A549 (cell line): ENCODE measurements at regions not wholly inside any gene's neighbourhood (a gene's known extent, or its start where the extent isn't known, plus 50 kb on each side); places are given as distances from the start of the nearest gene placed in this dataset.

Source experiments
- ATAC-seq, 2 experiments: fragments of 200-7000 bp in 1 of 2; fragments of >200 bp in 1 of 2; cut with Nextera tagmentation in 1 of 2; cut with Tn5 transposase in 1 of 2; 3 replicates each; pipeline versions ENCODE4 v1.8.0 to v1.9.1; 2018 to 2020; ENCODE audit warnings: mild to moderate bottlenecking in 1 of 2, moderate library complexity in 1 of 2
- CTCF ChIA-PET: fragments of 300-600 bp; sonication (Branson Sonifier 250); formaldehyde crosslinking; extraction: SDS; loops from one replicate; lab custom pipeline; 2021; ENCODE audit warnings: antibody characterized with exemption, inconsistent platforms; lab: Yijun Ruan, JAX
- POLR2A ChIA-PET: fragments of 350-600 bp; formaldehyde crosslinking; extraction: SDS; loops from one replicate; lab custom pipeline; 2021; ENCODE audit warnings: antibody characterized with exemption, inconsistent platforms; lab: Yijun Ruan, JAX
- DNase-seq, 2 experiments: peaks; one replicate each; pipeline versions ENCODE4 v3.0.0 to v3.0.0-alpha.2; 2011 to 2016; ENCODE audit warnings: low read depth in 1 of 2, low spot score in 1 of 2
- FAIRE-seq: peaks from 2 replicates; lab custom pipeline; 2011; peaks lifted over from hg19 to GRCh38; lab: Jason Lieb, UNC
- H3K27ac ChIP-seq, 2 experiments: fragments of >200 bp; sonication (Bioruptor Twin); formaldehyde crosslinking; 3 replicates each; pipeline ENCODE4 v1.5.1; 2016 to 2017
- H3K4me1 ChIP-seq: fragments of >200 bp; sonication (Bioruptor Twin); formaldehyde crosslinking; 3 replicates; pipeline ENCODE4 v1.6.1; 2016
- H3K4me2 ChIP-seq: fragments of >200 bp; sonication (Bioruptor Twin); formaldehyde crosslinking; 3 replicates; pipeline ENCODE4 v1.6.1; 2016
- H3K4me3 ChIP-seq: fragments of >200 bp; sonication (Bioruptor Twin); formaldehyde crosslinking; 3 replicates; pipeline ENCODE4 v1.5.1; 2016
- H3K9me3 ChIP-seq: fragments of >200 bp; sonication (Bioruptor Twin); formaldehyde crosslinking; 3 replicates; pipeline ENCODE4 v1.6.1; 2016
- BCL3 ChIP-seq: fragments of >200 bp; sonication (Bioruptor Twin); formaldehyde crosslinking; IDR thresholded peaks from 3 replicates; pipeline ENCODE4 v1.6.1; 2016
- CEBPB ChIP-seq, 2 experiments: fragments of >200 bp in 1 of 2; sonication (Bioruptor Twin) in 1 of 2; formaldehyde crosslinking in 1 of 2; IDR thresholded peaks; 2 replicates each; pipeline ENCODE4 v1.6.1; 2012 to 2016
- CHD4 ChIP-seq: fragments of 200-600 bp; sonication (generic); IDR thresholded peaks from 2 replicates; pipeline ENCODE4 v1.6.1; 2016; ENCODE audit warnings: antibody characterized with exemption, mild to moderate bottlenecking, borderline replicate concordance
- CTCF ChIP-seq: fragments of >200 bp; sonication (Bioruptor Twin); formaldehyde crosslinking; IDR thresholded peaks from 3 replicates; pipeline ENCODE4 v1.5.1; 2016
- E2F6 ChIP-seq: IDR thresholded peaks from 2 replicates; pipeline ENCODE4 v1.6.1; 2012; ENCODE audit warnings: low read depth, borderline replicate concordance
- EHF ChIP-seq: fragments of 250-450 bp; sonication (Bioruptor Pico); IDR thresholded peaks from 2 replicates; pipeline ENCODE4 v1.5.0; 2020; ENCODE audit warnings: mild to moderate bottlenecking
- EHMT2 ChIP-seq: fragments of 200-600 bp; sonication (generic); IDR thresholded peaks from 2 replicates; pipeline ENCODE4 v1.6.1; 2016; ENCODE audit warnings: antibody characterized with exemption, low read depth, mild to moderate bottlenecking, moderate library complexity
- ELK1 ChIP-seq: fragments of 150-350 bp; IDR thresholded peaks from 2 replicates; pipeline ENCODE4 v1.6.1; 2014; ENCODE audit warnings: low read depth, mild to moderate bottlenecking, low read length
- ESRRA ChIP-seq: fragments of 150-350 bp; IDR thresholded peaks from 2 replicates; pipeline ENCODE4 v1.6.1; 2014; ENCODE audit warnings: mild to moderate bottlenecking, low read length, borderline replicate concordance
- FOSB ChIP-seq: fragments of 250-450 bp; sonication (Bioruptor Pico); IDR thresholded peaks from 2 replicates; pipeline ENCODE4 v1.5.0; 2020; ENCODE audit warnings: mild to moderate bottlenecking, moderate library complexity
- FOSL2 ChIP-seq, 2 experiments: fragments of 450-650 bp in 1 of 2; fragments of >200 bp in 1 of 2; sonication (Bioruptor Twin) in 1 of 2; formaldehyde crosslinking; IDR thresholded peaks; 2 replicates each; pipeline versions ENCODE4 v1.5.0 to v1.6.1; 2016 to 2020; ENCODE audit warnings: mild to moderate bottlenecking in 1 of 2, moderate library complexity in 1 of 2
- HES2 ChIP-seq: fragments of >200 bp; sonication (Bioruptor Twin); formaldehyde crosslinking; IDR thresholded peaks from 2 replicates; pipeline ENCODE4 v1.6.1; 2016
- HEYL ChIP-seq: fragments of 250-450 bp; sonication (Bioruptor Pico); IDR thresholded peaks from 2 replicates; pipeline ENCODE4 v1.8.0; 2021; ENCODE audit warnings: mild to moderate bottlenecking, moderate library complexity
- HOXA7 ChIP-seq: fragments of 250-450 bp; sonication (Bioruptor Pico); IDR thresholded peaks from 2 replicates; pipeline ENCODE4 v1.5.0; 2020; ENCODE audit warnings: mild to moderate bottlenecking, moderate library complexity
- HOXB13 ChIP-seq: fragments of 250-450 bp; sonication (Bioruptor Pico); IDR thresholded peaks from 2 replicates; pipeline ENCODE4 v1.5.0; 2020; ENCODE audit warnings: low read depth, mild to moderate bottlenecking, moderate library complexity
- HOXB5 ChIP-seq: fragments of 250-450 bp; sonication (Bioruptor Pico); IDR thresholded peaks from 2 replicates; pipeline ENCODE4 v1.5.0; 2020; ENCODE audit warnings: mild to moderate bottlenecking, moderate library complexity
- KDM5A ChIP-seq: fragments of 200-600 bp; sonication (generic); IDR thresholded peaks from 2 replicates; pipeline ENCODE4 v1.6.1; 2016; ENCODE audit warnings: antibody characterized with exemption, mild to moderate bottlenecking
- MYC ChIP-seq: IDR thresholded peaks from 2 replicates; pipeline ENCODE4 v1.6.1; 2012; ENCODE audit warnings: mild to moderate bottlenecking, inconsistent platforms, low read length, improper control_type of control experiment, borderline replicate concordance
- POLR2AphosphoS2 ChIP-seq: conservative IDR thresholded peaks from 2 replicates; pipeline ENCODE4 v1.6.1; 2012; ENCODE audit warnings: low read length, improper control_type of control experiment, inconsistent platforms
- RAD21 ChIP-seq, 2 experiments: fragments of >200 bp in 1 of 2; sonication (Bioruptor Twin) in 1 of 2; formaldehyde crosslinking in 1 of 2; IDR thresholded peaks in 1 of 2; conservative IDR thresholded peaks in 1 of 2; 2 replicates in 1 of 2; 3 replicates in 1 of 2; pipeline ENCODE4 v1.6.1; 2012 to 2018; ENCODE audit warnings: inconsistent platforms in 1 of 2
- REST ChIP-seq: fragments of 200-600 bp; sonication (generic); IDR thresholded peaks from 2 replicates; pipeline ENCODE4 v1.6.1; 2016; ENCODE audit warnings: antibody characterized with exemption, mild to moderate bottlenecking, moderate library complexity
- SMC3 ChIP-seq: fragments of >200 bp; sonication (Bioruptor Twin); formaldehyde crosslinking; IDR thresholded peaks from 3 replicates; pipeline ENCODE4 v1.6.1; 2018; ENCODE audit warnings: inconsistent platforms
- TFCP2L1 ChIP-seq: fragments of 250-450 bp; sonication (Bioruptor Pico); IDR thresholded peaks from 2 replicates; pipeline ENCODE4 v1.5.0; 2021; ENCODE audit warnings: mild to moderate bottlenecking
- USF2 ChIP-seq: fragments of 450-650 bp; IDR thresholded peaks from 2 replicates; pipeline ENCODE4 v1.6.1; 2014; ENCODE audit warnings: antibody characterized with exemption
- WGBS: methylation state at CpG from one replicate; pipeline ENCODE4 v1.1.6; 2017; ENCODE audit errors: missing lambda C conversion rate; 5-methylcytosine and 5-hydroxymethylcytosine counted together

- ChIA-PET POLR2A (no interaction called here), CTCF (interaction anchor here (0.7 kb wide), 1 partner anchor 153 kb away, joined by 3 read pairs; no protein-coding TSS in a partner anchor)
- Histone ChIP-seq H3K4me2 (no peak overlapping the region), H3K9me3 (no peaks in the 10 kb centered on the region), H3K4me3 (no peak overlapping the region), H3K27ac (no peak overlapping the region), H3K4me1 (no peaks in the 10 kb centered on the region)
- TF ChIP-seq KDM5A (no peak), EHF (CRISPR knock-in tag) (no peak), HES2 (no peak), HEYL (CRISPR knock-in tag) (no peak), CHD4 (no peak), MYC (no peak), HOXB5 (no peak), CTCF (no peak), CEBPB (IDR thresholded peaks at IDR 0.05) (no peak), TFCP2L1 (CRISPR knock-in tag) (no peak), HOXB13 (CRISPR knock-in tag) (no peak), FOSL2 (IDR thresholded peaks at IDR 0.05) (no peak), FOSL2 (CRISPR knock-in tag; IDR thresholded peaks at IDR 0.05) (no peak), BCL3 (no peak), REST (no peak)
- WGBS: 3% methylated on average over 3 of the region's 3 CpGs
- no peak for DNase-seq
- ATAC-seq: no peak
- FAIRE-seq: no peak
These were observed 68.6 kb upstream of the FGF14 start for GRCh38 chr13:102470283-102470917.

GRCh38 chr13:102466610-102467190, 64.9 kb upstream of the FGF14 start:
- Histone ChIP-seq H3K4me3 (no peak overlapping the region), H3K27ac (no peak overlapping the region), H3K4me1 (no peaks in the 10 kb centered on the region), H3K9me3 (no peaks in the 10 kb centered on the region), H3K4me2 (no peak overlapping the region)
- no peak for TF ChIP-seq HOXA7 (CRISPR knock-in tag)
- TF ChIP-seq FOSB (CRISPR knock-in tag): no peak
- TF ChIP-seq E2F6: no peak
- TF ChIP-seq RAD21 (conservative IDR thresholded peaks at IDR 0.05 in 1 of 2, IDR thresholded peaks at IDR 0.05 in 1 of 2): no peak
- no peak for TF ChIP-seq ELK1
- no peak for TF ChIP-seq EHMT2
- no peak for TF ChIP-seq POLR2AphosphoS2
- TF ChIP-seq SMC3: no peak
- TF ChIP-seq USF2: no peak
- TF ChIP-seq ESRRA: no peak
- no peak for ATAC-seq
- DNase-seq: no peak
- FAIRE-seq: no peak
- WGBS: 19% methylated on average over 3 of the region's 3 CpGs
- CTCF ChIA-PET: interaction anchor here (0.6 kb wide), 1 partner anchor 168 kb away, joined by 5 read pairs; no protein-coding TSS in a partner anchor
- POLR2A ChIA-PET: no interaction called here
